ENCODE measurements at regions not wholly inside any gene's neighbourhood (a gene's known extent, or its start where the extent isn't known, plus 50 kb on each side); places are given as distances from the start of the nearest gene placed in this dataset.

- POLR2A ChIA-PET = interaction anchor here (0.9 kb wide), 1 partner anchor 486 kb away, joined by 4 read pairs; no protein-coding TSS in a partner anchor
- TF ChIP-seq ZNF670 (tag by site-specific recombination; IDR thresholded peaks at IDR 0.05; ENCODE audit: low read depth) (no peak), ZNF473 (tag by site-specific recombination; IDR thresholded peaks at IDR 0.05) (no peak), ZNF311 (tag by site-specific recombination; IDR thresholded peaks at IDR 0.05; ENCODE audit: borderline replicate concordance) (no peak), CTCF (tag by site-specific recombination; IDR thresholded peaks at IDR 0.05) (no peak), REPIN1 (tag by site-specific recombination; IDR thresholded peaks at IDR 0.05; ENCODE audit: low read depth) (no peak), ZNF521 (tag by site-specific recombination; IDR thresholded peaks at IDR 0.05) (no peak), ZNF391 (tag by site-specific recombination; IDR thresholded peaks at IDR 0.05; ENCODE audit: borderline replicate concordance, low read depth) (no peak), BCL11A (tag by site-specific recombination; IDR thresholded peaks at IDR 0.05; ENCODE audit: low read depth) (no peak), ZBTB11 (tag by site-specific recombination; conservative IDR thresholded peaks at IDR 0.05; ENCODE audit: low read depth) (no peak), ZNF280C (tag by site-specific recombination; IDR thresholded peaks at IDR 0.05) (no peak), ZFP41 (tag by site-specific recombination; IDR thresholded peaks at IDR 0.05; ENCODE audit: borderline replicate concordance) (no peak), ZNF664 (tag by site-specific recombination; IDR thresholded peaks at IDR 0.05) (no peak), ZNF707 (tag by site-specific recombination; IDR thresholded peaks at IDR 0.05) (no peak), ZNF24 (tag by site-specific recombination; IDR thresholded peaks at IDR 0.05) (no peak), ZNF404 (tag by site-specific recombination; IDR thresholded peaks at IDR 0.05) (no peak), ZNF138 (tag by site-specific recombination; IDR thresholded peaks at IDR 0.05; ENCODE audit: borderline replicate concordance) (no peak)
- H3K4me3 ChIP-seq (ENCODE audit: low read depth, low read length) = no peak overlapping the region
- H3K36me3 ChIP-seq (ENCODE audit: control insufficient read depth in 2 of 2, insufficient read depth in 1 of 2, low read length in 2 of 2) = no peaks in the 10 kb centered on the region
- CTCF ChIA-PET = interaction anchor here (0.7 to 1.9 kb wide), 7 partner anchors 15 to 942 kb away, joined by 3 to 8 read pairs (median 3); no protein-coding TSS in a partner anchor
- no peaks in the 10 kb centered on the region for H3K4me1 ChIP-seq (ENCODE audit: control insufficient read depth, insufficient read depth, low read length)
- no peak overlapping the region for H3K27ac ChIP-seq (ENCODE audit: extremely low read depth, low read depth, low read length)
- no peaks in the 10 kb centered on the region for H3K9me3 ChIP-seq (ENCODE audit: control insufficient read depth, insufficient read depth, low read depth, low read length)
Measured at GRCh38 chr6:105501826-105502344, 99.0 kb upstream of the PREP start.

GRCh38 chr6:105501246-105501645, 98.4 kb upstream of the PREP start:
- H3K4me3 ChIP-seq (ENCODE audit: low read depth, low read length) = no peak overlapping the region
- ChIA-PET POLR2A (no interaction called here), CTCF (interaction anchor here (0.8 to 1.9 kb wide), 4 partner anchors 17 to 703 kb away, joined by 3 to 8 read pairs (median 3); no protein-coding TSS in a partner anchor)
- no peaks in the 10 kb centered on the region for H3K9me3 ChIP-seq (ENCODE audit: control insufficient read depth, insufficient read depth, low read depth, low read length)
- no peak overlapping the region for H3K27ac ChIP-seq (ENCODE audit: extremely low read depth, low read depth, low read length)
- no peaks in the 10 kb centered on the region for H3K4me1 ChIP-seq (ENCODE audit: control insufficient read depth, insufficient read depth, low read length)
- H3K36me3 ChIP-seq (ENCODE audit: control insufficient read depth in 2 of 2, insufficient read depth in 1 of 2, low read length in 2 of 2) = no peaks in the 10 kb centered on the region
- no peak for TF ChIP-seq BCL11B (tag by site-specific recombination; IDR thresholded peaks at IDR 0.05; ENCODE audit: low read depth)
- TF ChIP-seq ZNF658 (tag by site-specific recombination; IDR thresholded peaks at IDR 0.05) = no peak
- TF ChIP-seq ZNF239 (tag by site-specific recombination; IDR thresholded peaks at IDR 0.05) = no peak
- no peak for TF ChIP-seq SP3 (tag by site-specific recombination; IDR thresholded peaks at IDR 0.05)
- no peak for TF ChIP-seq BCL6B (tag by site-specific recombination; IDR thresholded peaks at IDR 0.05)
- no peak for TF ChIP-seq ZNF670 (tag by site-specific recombination; IDR thresholded peaks at IDR 0.05; ENCODE audit: low read depth)
- no peak for TF ChIP-seq ZFP3 (tag by site-specific recombination; IDR thresholded peaks at IDR 0.05; ENCODE audit: low read depth)
- TF ChIP-seq IKZF3 (tag by site-specific recombination; IDR thresholded peaks at IDR 0.05) = no peak
- no peak for TF ChIP-seq ZNF223 (tag by site-specific recombination; IDR thresholded peaks at IDR 0.05)
- no peak for TF ChIP-seq ZNF449 (tag by site-specific recombination; IDR thresholded peaks at IDR 0.05)
